Upper lobe of left lung (tissue), 6 donors: ENCODE measurements at regions not wholly inside any gene's neighbourhood (a gene's known extent, or its start where the extent isn't known, plus 50 kb on each side); places are given as distances from the start of the nearest gene placed in this dataset.

Experiments used
- ATAC-seq, 2 donors: fragments of 200-7000 bp; cut with Tn5 transposase; one replicate each; pipeline ENCODE4 v1.9.1; 2022; ENCODE audit warnings: mild to moderate bottlenecking in 2 of 2, moderate library complexity in 2 of 2; ENCODE audit not compliant: low FRiP score in 2 of 2
- DNase-seq, 2 donors: peaks; one replicate each; pipeline ENCODE4 v3.0.0-alpha.2; 2019 to 2020
- H3K27ac ChIP-seq, 4 donors: fragments of 200-600 bp; sonication (generic); one replicate each; pipeline ENCODE4 v1.5.1; 2016 to 2019
- H3K27me3 ChIP-seq, 4 donors: fragments of 200-600 bp; sonication (generic); one replicate each; pipeline ENCODE4 v1.5.1; 2017 to 2019
- H3K36me3 ChIP-seq, 4 donors: fragments of 200-600 bp; sonication (generic); one replicate each; pipeline ENCODE4 v1.5.1; 2016 to 2019
- H3K4me1 ChIP-seq, 4 donors: fragments of 200-600 bp; sonication (generic); one replicate each; pipeline ENCODE4 v1.5.1; 2018 to 2019
- H3K4me3 ChIP-seq, 4 donors: fragments of 200-600 bp; sonication (generic); one replicate each; pipeline ENCODE4 v1.5.1; 2017 to 2019; ENCODE audit warnings: mild to moderate bottlenecking in 2 of 4, moderate library complexity in 1 of 4
- H3K9me3 ChIP-seq, 4 donors: fragments of 200-600 bp; sonication (generic); one replicate each; pipeline ENCODE4 v1.5.1; 2018 to 2019
- EP300 ChIP-seq, 4 donors: sonication (generic); formaldehyde crosslinking; IDR thresholded peaks; one replicate each; pipeline ENCODE4 v1.5.1; 2017; ENCODE audit warnings: antibody characterized with exemption in 4 of 4, control low read depth in 2 of 4
- POLR2A ChIP-seq, 4 donors: fragments of 450-650 bp; IDR thresholded peaks; one replicate each; pipeline ENCODE4 v1.5.1; 2016 to 2017; ENCODE audit warnings: antibody characterized with exemption in 4 of 4, mild to moderate bottlenecking in 2 of 4
- POLR2AphosphoS5 ChIP-seq, 2 donors: sonication (generic); formaldehyde crosslinking; IDR thresholded peaks; one replicate each; pipeline ENCODE4 v1.5.1; 2017; ENCODE audit warnings: antibody characterized with exemption in 2 of 2
- WGBS, 2 donors: methylation state at CpG; one replicate each; pipeline ENCODE4 v1.1.5; 2017 to 2018; 5-methylcytosine and 5-hydroxymethylcytosine counted together
- TF ChIP-seq, protein P1 (sequence below), 6 experiments: fragments of 450-650 bp in 4 of 6; fragments of 200-600 bp in 2 of 6; sonication (generic) in 2 of 6; IDR thresholded peaks; one replicate each; pipeline ENCODE4 v1.5.1; 2016 to 2019; ENCODE audit warnings: antibody characterized with exemption in 6 of 6
- donor health status: DM: no; HTN: no; CAD: no; lungs with moderate emphysema.
- donor health status: DM: no; HTN: yes; CAD: no; lungs with severe emphysema.

- H3K27me3 ChIP-seq = no peaks in the 10 kb centered on the region
- H3K36me3 ChIP-seq = no peaks in the 10 kb centered on the region
- TF ChIP-seq EP300 (IDR thresholded peaks at IDR 0.05) (no peak), POLR2A (IDR thresholded peaks at IDR 0.05) (no peak), POLR2AphosphoS5 (IDR thresholded peaks at IDR 0.05) (no peak)
- TF ChIP-seq, protein P1, sequence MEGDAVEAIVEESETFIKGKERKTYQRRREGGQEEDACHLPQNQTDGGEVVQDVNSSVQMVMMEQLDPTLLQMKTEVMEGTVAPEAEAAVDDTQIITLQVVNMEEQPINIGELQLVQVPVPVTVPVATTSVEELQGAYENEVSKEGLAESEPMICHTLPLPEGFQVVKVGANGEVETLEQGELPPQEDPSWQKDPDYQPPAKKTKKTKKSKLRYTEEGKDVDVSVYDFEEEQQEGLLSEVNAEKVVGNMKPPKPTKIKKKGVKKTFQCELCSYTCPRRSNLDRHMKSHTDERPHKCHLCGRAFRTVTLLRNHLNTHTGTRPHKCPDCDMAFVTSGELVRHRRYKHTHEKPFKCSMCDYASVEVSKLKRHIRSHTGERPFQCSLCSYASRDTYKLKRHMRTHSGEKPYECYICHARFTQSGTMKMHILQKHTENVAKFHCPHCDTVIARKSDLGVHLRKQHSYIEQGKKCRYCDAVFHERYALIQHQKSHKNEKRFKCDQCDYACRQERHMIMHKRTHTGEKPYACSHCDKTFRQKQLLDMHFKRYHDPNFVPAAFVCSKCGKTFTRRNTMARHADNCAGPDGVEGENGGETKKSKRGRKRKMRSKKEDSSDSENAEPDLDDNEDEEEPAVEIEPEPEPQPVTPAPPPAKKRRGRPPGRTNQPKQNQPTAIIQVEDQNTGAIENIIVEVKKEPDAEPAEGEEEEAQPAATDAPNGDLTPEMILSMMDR (IDR thresholded peaks at IDR 0.05) = no peak
These were observed 278.0 kb upstream of the KAZN start for GRCh38 chr1:14320518-14320917.

GRCh38 chr1:14320986-14321385 is 277.5 kb upstream of the KAZN start:
- no peak for ATAC-seq
- Histone ChIP-seq H3K4me3 (no peak overlapping the region), H3K27me3 (no peaks in the 10 kb centered on the region), H3K9me3 (no peaks in the 10 kb centered on the region), H3K27ac (no peak overlapping the region), H3K36me3 (no peaks in the 10 kb centered on the region), H3K4me1 (no peaks in the 10 kb centered on the region)
- no peak for TF ChIP-seq EP300 (IDR thresholded peaks at IDR 0.05)
- no peak for TF ChIP-seq POLR2AphosphoS5 (IDR thresholded peaks at IDR 0.05)
- TF ChIP-seq, protein P1 (IDR thresholded peaks at IDR 0.05) = no peak
- no peak for TF ChIP-seq POLR2A (IDR thresholded peaks at IDR 0.05)
- WGBS, 2 donors = 79 to 80% methylated on average over 8 of the region's 8 CpGs
- no peak for DNase-seq

More at GRCh38 chr1:14320518-14320917, 278.0 kb upstream of the KAZN start:
- Histone ChIP-seq H3K4me1 (no peaks in the 10 kb centered on the region), H3K4me3 (no peak overlapping the region), H3K27ac (no peak overlapping the region), H3K9me3 (no peaks in the 10 kb centered on the region)
- ATAC-seq = no peak
- WGBS, 2 donors = 63 to 69% methylated on average over 2 of the region's 2 CpGs
- DNase-seq = no peak

GRCh38 chr1:14321422-14321821 is 277.1 kb upstream of the KAZN start:
- no peak for TF ChIP-seq POLR2A (IDR thresholded peaks at IDR 0.05)
- TF ChIP-seq, protein P1 (IDR thresholded peaks at IDR 0.05) = no peak
- no peak for TF ChIP-seq EP300 (IDR thresholded peaks at IDR 0.05)
- TF ChIP-seq POLR2AphosphoS5 (IDR thresholded peaks at IDR 0.05) = no peak
- H3K27me3 ChIP-seq = no peaks in the 10 kb centered on the region
- no peaks in the 10 kb centered on the region for H3K36me3 ChIP-seq
- H3K4me3 ChIP-seq = no peak overlapping the region
- no peaks in the 10 kb centered on the region for H3K4me1 ChIP-seq
- no peak for ATAC-seq
- 62 to 65% methylated on average over 1 of the region's 1 CpG for WGBS, 2 donors
- no peak for DNase-seq
- no peak overlapping the region for H3K27ac ChIP-seq
- no peaks in the 10 kb centered on the region for H3K9me3 ChIP-seq

DNA sequence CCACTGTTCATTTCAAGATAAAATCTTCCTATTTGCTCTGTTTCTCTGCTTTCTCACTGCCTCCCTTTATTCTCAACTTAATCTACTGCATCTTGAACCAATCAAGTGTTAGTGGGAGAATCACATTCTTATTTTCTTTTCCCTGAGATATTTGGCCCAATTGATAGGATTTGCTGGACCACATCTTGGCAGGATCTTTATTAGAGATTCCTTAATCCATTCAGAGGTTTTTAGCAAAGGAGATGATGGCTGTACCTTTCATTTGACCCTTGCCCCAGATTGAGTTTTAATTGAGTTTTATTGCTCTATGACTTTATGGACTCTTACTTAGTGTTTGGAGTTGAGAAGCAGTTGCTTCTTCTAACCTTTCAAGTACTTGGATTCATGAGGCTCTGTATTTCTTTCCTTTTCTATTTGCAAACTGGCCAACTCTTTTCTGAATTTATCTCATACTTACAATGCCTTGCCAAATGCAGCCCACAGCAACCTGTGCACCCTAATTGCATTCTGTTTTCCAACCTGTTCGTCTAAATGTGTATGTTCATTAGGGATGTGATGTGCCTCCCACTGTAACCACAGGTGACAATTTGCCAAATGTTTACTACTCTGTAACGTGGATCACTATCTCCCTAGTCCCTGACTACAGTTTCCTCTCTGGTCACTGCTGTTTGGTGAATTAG is 274.8 kb upstream of the KAZN start:
- 66 to 72% methylated on average over 2 of the region's 2 CpGs for WGBS, 2 donors

More for the DNA sequence above, 274.8 kb upstream of the KAZN start:
- Histone ChIP-seq H3K9me3 (no peaks in the 10 kb centered on the region), H3K4me3 (no peak overlapping the region), H3K36me3 (no peaks in the 10 kb centered on the region), H3K27ac (no peak overlapping the region), H3K4me1 (no peaks in the 10 kb centered on the region), H3K27me3 (no peaks in the 10 kb centered on the region)
- TF ChIP-seq, protein P1 (IDR thresholded peaks at IDR 0.05) = no peak
- no peak for TF ChIP-seq POLR2A (IDR thresholded peaks at IDR 0.05)
- TF ChIP-seq EP300 (IDR thresholded peaks at IDR 0.05) = no peak
- no peak for TF ChIP-seq POLR2AphosphoS5 (IDR thresholded peaks at IDR 0.05)
- DNase-seq = no peak
- ATAC-seq = peak in 1 of 2 donors; percentile 34
